SK-N-SH treated with all-trans-retinoic acid at 6 μM for 48 hours (cell line): ENCODE measurements at regions not wholly inside any gene's neighbourhood (a gene's known extent, or its start where the extent isn't known, plus 50 kb on each side); places are given as distances from the start of the nearest gene placed in this dataset.

Experiments
- ATAC-seq: fragments of 200-7000 bp; cut with Tn5 transposase; 3 replicates; pipeline ENCODE4 v1.9.1; 2020; ENCODE audit warnings: mild to moderate bottlenecking, moderate library complexity
- ARNTL ChIP-seq: fragments of 450-650 bp; formaldehyde crosslinking; IDR thresholded peaks from 2 replicates; pipeline ENCODE4 v1.5.0; 2020; ENCODE audit warnings: low read depth, mild to moderate bottlenecking, moderate library complexity, borderline replicate concordance
- BACH2 ChIP-seq: fragments of 250-450 bp; sonication (Bioruptor Pico); IDR thresholded peaks from 2 replicates; pipeline ENCODE4 v1.9.0; 2021; ENCODE audit warnings: mild to moderate bottlenecking, borderline replicate concordance
- CSDC2 ChIP-seq: fragments of 250-450 bp; sonication (Bioruptor Pico); IDR thresholded peaks from 2 replicates; pipeline ENCODE4 v1.5.0; 2020; ENCODE audit warnings: mild to moderate bottlenecking, moderate library complexity
- CSRNP3 ChIP-seq: fragments of 250-450 bp; sonication (Bioruptor Pico); IDR thresholded peaks from 2 replicates; pipeline ENCODE4 v1.5.1; 2021; ENCODE audit warnings: mild to moderate bottlenecking, moderate library complexity
- ESRRG ChIP-seq: fragments of 250-450 bp; sonication (Bioruptor Pico); IDR thresholded peaks from 2 replicates; pipeline ENCODE4 v1.6.1; 2021; ENCODE audit warnings: mild to moderate bottlenecking
- GLIS3 ChIP-seq: fragments of 250-450 bp; sonication (Bioruptor Pico); IDR thresholded peaks from 2 replicates; pipeline ENCODE4 v1.5.0; 2020; ENCODE audit warnings: mild to moderate bottlenecking, moderate library complexity
- ISL1 ChIP-seq: fragments of 250-450 bp; sonication (Bioruptor Pico); IDR thresholded peaks from 2 replicates; pipeline ENCODE4 v2.1.2; 2022; ENCODE audit warnings: mild to moderate bottlenecking, moderate library complexity
- OSR1 ChIP-seq: fragments of 250-450 bp; sonication (Bioruptor Pico); IDR thresholded peaks from 2 replicates; pipeline ENCODE4 v1.8.0; 2022; ENCODE audit warnings: moderate library complexity, mild to moderate bottlenecking, inconsistent platforms
- PPARA ChIP-seq: fragments of 250-450 bp; sonication (Bioruptor Pico); IDR thresholded peaks from 2 replicates; pipeline ENCODE4 v1.5.0; 2020; ENCODE audit warnings: mild to moderate bottlenecking, borderline replicate concordance
- RARB ChIP-seq: fragments of 250-450 bp; sonication (Bioruptor Pico); IDR thresholded peaks from 2 replicates; pipeline ENCODE4 v1.8.0; 2021; ENCODE audit warnings: mild to moderate bottlenecking, moderate library complexity
- TCF4 ChIP-seq: fragments of 250-450 bp; sonication (Bioruptor Pico); IDR thresholded peaks from 2 replicates; pipeline ENCODE4 v1.8.0; 2021; ENCODE audit warnings: mild to moderate bottlenecking, moderate library complexity, borderline replicate concordance
- TOX ChIP-seq: fragments of 250-450 bp; sonication (Bioruptor Pico); IDR thresholded peaks from 2 replicates; pipeline ENCODE4 v1.8.0; 2021; ENCODE audit warnings: mild to moderate bottlenecking, moderate library complexity, borderline replicate concordance
- ZC3H10 ChIP-seq: fragments of 250-450 bp; sonication (Bioruptor Pico); IDR thresholded peaks from 2 replicates; pipeline ENCODE4 v1.5.1; 2021; ENCODE audit warnings: mild to moderate bottlenecking, moderate library complexity
- ZFP30 ChIP-seq: fragments of 450-650 bp; formaldehyde crosslinking; IDR thresholded peaks from 2 replicates; pipeline ENCODE4 v1.5.0; 2022; ENCODE audit warnings: mild to moderate bottlenecking, moderate library complexity
- ZNF565 ChIP-seq: fragments of 450-650 bp; formaldehyde crosslinking; conservative IDR thresholded peaks from 2 replicates; pipeline ENCODE4 v1.5.0; 2020; ENCODE audit warnings: low read depth, mild to moderate bottlenecking, moderate library complexity
- ZNF70 ChIP-seq: fragments of 450-650 bp; formaldehyde crosslinking; IDR thresholded peaks from 2 replicates; pipeline ENCODE4 v1.5.0; 2020; ENCODE audit warnings: mild to moderate bottlenecking, moderate library complexity
- ZNF8 ChIP-seq: fragments of 450-650 bp; formaldehyde crosslinking; IDR thresholded peaks from 2 replicates; pipeline ENCODE4 v1.5.0; 2020; ENCODE audit warnings: mild to moderate bottlenecking, moderate library complexity
- TF ChIP-seq, protein P1 (sequence below): fragments of 250-450 bp; sonication (Bioruptor Pico); IDR thresholded peaks from 2 replicates; pipeline ENCODE4 v1.5.0; 2020; ENCODE audit warnings: mild to moderate bottlenecking, moderate library complexity
- TF ChIP-seq, protein P2 (sequence below): fragments of 250-450 bp; sonication (Bioruptor Pico); IDR thresholded peaks from 2 replicates; pipeline ENCODE4 v1.8.0; 2021; ENCODE audit warnings: low read depth, mild to moderate bottlenecking, moderate library complexity, borderline replicate concordance
- TF ChIP-seq, protein P3 (sequence below): fragments of 250-450 bp; sonication (Bioruptor Pico); IDR thresholded peaks from 2 replicates; pipeline ENCODE4 v1.8.0; 2020; ENCODE audit warnings: mild to moderate bottlenecking, moderate library complexity, borderline replicate concordance

DNA sequence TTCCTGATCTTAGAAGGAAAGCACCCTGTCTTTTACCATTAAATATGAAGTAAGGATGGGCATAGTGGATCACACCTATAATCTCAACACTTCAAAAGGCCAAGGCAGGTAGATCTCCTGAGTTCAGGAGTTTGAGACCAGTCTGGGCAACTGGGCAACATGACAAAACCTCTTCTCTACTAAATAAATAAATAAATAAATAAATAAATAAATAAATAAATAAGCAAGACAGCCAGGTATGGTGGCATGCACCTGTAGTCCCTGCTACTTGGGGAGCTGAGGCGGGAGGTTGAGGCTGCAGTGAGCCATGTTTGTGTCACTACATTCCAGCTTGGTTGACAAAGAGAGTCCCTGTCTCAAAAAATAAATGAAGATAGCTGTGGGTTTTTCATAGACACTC lies 313.1 kb downstream of the RPS24 start:
- no peak for ATAC-seq
- TF ChIP-seq, protein P1, sequence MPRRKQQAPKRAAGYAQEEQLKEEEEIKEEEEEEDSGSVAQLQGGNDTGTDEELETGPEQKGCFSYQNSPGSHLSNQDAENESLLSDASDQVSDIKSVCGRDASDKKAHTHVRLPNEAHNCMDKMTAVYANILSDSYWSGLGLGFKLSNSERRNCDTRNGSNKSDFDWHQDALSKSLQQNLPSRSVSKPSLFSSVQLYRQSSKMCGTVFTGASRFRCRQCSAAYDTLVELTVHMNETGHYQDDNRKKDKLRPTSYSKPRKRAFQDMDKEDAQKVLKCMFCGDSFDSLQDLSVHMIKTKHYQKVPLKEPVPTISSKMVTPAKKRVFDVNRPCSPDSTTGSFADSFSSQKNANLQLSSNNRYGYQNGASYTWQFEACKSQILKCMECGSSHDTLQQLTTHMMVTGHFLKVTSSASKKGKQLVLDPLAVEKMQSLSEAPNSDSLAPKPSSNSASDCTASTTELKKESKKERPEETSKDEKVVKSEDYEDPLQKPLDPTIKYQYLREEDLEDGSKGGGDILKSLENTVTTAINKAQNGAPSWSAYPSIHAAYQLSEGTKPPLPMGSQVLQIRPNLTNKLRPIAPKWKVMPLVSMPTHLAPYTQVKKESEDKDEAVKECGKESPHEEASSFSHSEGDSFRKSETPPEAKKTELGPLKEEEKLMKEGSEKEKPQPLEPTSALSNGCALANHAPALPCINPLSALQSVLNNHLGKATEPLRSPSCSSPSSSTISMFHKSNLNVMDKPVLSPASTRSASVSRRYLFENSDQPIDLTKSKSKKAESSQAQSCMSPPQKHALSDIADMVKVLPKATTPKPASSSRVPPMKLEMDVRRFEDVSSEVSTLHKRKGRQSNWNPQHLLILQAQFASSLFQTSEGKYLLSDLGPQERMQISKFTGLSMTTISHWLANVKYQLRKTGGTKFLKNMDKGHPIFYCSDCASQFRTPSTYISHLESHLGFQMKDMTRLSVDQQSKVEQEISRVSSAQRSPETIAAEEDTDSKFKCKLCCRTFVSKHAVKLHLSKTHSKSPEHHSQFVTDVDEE (CRISPR knock-in tag): no peak
- TF ChIP-seq ESRRG (CRISPR knock-in tag) (no peak), GLIS3 (CRISPR knock-in tag) (no peak), ZNF565 (no peak), CSRNP3 (no peak)
- TF ChIP-seq, protein P2, sequence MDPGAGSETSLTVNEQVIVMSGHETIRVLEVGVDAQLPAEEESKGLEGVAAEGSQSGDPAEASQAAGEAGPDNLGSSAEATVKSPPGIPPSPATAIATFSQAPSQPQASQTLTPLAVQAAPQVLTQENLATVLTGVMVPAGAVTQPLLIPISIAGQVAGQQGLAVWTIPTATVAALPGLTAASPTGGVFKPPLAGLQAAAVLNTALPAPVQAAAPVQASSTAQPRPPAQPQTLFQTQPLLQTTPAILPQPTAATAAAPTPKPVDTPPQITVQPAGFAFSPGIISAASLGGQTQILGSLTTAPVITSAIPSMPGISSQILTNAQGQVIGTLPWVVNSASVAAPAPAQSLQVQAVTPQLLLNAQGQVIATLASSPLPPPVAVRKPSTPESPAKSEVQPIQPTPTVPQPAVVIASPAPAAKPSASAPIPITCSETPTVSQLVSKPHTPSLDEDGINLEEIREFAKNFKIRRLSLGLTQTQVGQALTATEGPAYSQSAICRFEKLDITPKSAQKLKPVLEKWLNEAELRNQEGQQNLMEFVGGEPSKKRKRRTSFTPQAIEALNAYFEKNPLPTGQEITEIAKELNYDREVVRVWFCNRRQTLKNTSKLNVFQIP (CRISPR knock-in tag): no peak

DNA sequence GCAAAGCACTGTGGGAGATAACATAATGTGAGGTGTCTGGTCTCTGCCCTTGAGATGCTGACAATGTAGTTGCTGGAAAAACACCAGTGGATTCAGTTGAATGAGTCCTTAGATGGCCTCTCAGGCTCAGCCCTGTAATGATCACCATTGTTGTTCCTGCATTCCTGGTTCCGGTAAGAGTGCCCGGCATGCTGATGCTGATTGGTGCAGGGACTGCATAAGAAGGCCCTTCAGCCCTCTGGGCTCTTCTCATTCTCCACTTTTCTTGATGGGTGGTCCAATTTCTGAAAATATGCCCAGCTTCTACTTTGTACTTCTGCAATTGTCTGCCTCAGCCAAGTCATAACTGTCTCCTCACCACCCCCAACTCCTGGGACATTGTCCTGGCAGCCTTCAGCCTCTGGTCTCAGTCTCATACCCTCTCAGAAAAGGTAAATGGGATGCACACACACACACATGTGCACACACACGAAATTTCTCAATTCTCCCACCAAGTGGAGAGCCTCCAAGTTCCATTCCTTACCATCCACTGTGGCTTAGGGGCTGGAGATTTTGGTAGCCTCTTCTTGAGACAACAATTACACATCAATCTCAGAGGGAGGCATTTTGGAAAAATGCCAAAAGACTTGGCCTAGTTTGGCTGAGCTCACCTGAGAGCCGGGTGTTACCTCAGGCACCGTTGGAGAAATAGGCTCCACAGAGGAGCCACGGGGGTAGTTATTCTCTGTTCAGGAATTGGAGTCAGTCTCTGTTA lies 314.9 kb downstream of the RPS24 start:
- no peak for ATAC-seq
- TF ChIP-seq OSR1 (no peak), TOX (no peak), ZC3H10 (CRISPR knock-in tag) (no peak), CSDC2 (no peak), PPARA (CRISPR knock-in tag) (no peak)
- TF ChIP-seq, all 23 proteins: peak for 0

GRCh38 chr10:78349165-78349516 lies 315.5 kb downstream of the RPS24 start:
- no peak for TF ChIP-seq ZNF565
- TF ChIP-seq CSRNP3: no peak
- ATAC-seq: no peak

DNA sequence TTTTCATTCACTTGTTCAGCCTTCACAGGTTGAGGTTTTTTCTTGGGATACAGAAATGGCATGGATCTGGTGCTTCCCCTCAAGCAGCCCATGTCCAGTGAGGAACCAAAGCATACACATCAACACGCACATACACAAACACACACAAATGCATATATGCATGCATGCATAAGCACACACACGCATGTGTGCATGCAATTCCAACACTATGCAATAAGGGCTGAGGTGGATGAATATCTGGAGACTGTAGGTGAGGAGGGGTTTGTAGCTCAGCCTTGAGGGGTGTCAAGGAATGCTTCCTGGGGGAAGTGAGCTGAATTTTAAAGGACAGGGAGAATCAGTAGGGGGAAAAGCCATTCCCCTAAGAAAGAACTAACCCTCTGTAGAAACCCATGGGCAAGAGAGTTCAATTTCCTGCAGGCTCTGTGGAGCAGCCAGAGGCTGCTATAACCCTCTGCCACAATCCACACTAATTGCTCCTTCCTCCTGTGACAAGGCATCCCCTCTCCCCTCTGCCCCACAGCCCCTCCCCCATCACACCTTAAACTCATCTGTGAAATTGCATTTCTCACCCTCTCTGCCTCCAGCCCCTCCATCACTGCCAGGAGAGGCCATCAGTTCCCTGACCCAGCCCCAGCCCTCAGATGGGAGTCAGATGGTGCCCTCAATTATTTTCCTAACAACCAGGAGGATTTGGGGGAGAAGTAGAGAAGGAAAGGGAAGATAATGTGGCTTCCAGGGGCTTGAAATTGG lies 316.4 kb downstream of the RPS24 start:
- no peak for ATAC-seq
- TF ChIP-seq TCF4 (CRISPR knock-in tag) (no peak), ISL1 (no peak), CSRNP3 (no peak), TOX (no peak)
- TF ChIP-seq, all 23 proteins: peak for 0

DNA sequence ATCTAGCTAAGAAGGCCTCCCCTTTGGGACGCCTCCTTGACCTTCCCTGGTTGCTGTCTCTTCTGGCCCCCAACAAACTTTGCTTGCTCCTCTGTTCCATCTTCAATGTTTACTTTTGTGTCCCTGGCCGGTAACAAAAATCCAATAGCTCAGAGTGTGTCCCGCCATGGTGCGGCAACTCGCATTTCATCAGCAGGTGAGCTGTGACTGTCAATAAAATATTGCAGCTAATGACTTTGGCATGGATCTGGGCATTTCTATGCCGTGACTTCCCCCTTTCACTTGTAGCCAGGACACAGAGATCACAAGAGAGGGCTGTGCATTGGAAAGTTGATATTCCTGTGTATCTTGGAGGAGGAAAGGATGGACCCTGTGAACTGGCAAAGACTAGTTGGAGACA lies 317.6 kb downstream of the RPS24 start:
- no peak for ATAC-seq
- TF ChIP-seq, protein P3, sequence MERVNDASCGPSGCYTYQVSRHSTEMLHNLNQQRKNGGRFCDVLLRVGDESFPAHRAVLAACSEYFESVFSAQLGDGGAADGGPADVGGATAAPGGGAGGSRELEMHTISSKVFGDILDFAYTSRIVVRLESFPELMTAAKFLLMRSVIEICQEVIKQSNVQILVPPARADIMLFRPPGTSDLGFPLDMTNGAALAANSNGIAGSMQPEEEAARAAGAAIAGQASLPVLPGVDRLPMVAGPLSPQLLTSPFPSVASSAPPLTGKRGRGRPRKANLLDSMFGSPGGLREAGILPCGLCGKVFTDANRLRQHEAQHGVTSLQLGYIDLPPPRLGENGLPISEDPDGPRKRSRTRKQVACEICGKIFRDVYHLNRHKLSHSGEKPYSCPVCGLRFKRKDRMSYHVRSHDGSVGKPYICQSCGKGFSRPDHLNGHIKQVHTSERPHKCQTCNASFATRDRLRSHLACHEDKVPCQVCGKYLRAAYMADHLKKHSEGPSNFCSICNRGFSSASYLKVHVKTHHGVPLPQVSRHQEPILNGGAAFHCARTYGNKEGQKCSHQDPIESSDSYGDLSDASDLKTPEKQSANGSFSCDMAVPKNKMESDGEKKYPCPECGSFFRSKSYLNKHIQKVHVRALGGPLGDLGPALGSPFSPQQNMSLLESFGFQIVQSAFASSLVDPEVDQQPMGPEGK: no peak
- TF ChIP-seq ARNTL (CRISPR knock-in tag) (no peak), ZNF8 (CRISPR knock-in tag) (no peak), ZNF70 (CRISPR knock-in tag) (no peak), BACH2 (no peak), RARB (CRISPR knock-in tag) (no peak), ZFP30 (CRISPR knock-in tag) (no peak), PPARA (CRISPR knock-in tag) (no peak), GLIS3 (CRISPR knock-in tag) (no peak), ZNF565 (no peak), CSDC2 (no peak), ESRRG (CRISPR knock-in tag) (no peak), TOX (no peak)
- TF ChIP-seq, protein P2 (CRISPR knock-in tag): no peak
